ENCODE measurements at regions not wholly inside any gene's neighbourhood (a gene's known extent, or its start where the extent isn't known, plus 50 kb on each side); places are given as distances from the start of the nearest gene placed in this dataset.

GRCh38 chr9:82729141-82729540 is 333.8 kb downstream of the RASEF start:
- TF ChIP-seq ZFX (IDR thresholded peaks at IDR 0.05) (no peak), CTCF (conservative IDR thresholded peaks at IDR 0.05) (no peak)
- no peak overlapping the region for H3K27ac ChIP-seq

- TF ChIP-seq CTCF (conservative IDR thresholded peaks at IDR 0.05) (no peak), ZFX (IDR thresholded peaks at IDR 0.05) (no peak)
- no peak overlapping the region for H3K27ac ChIP-seq
These were observed 332.9 kb downstream of the RASEF start for GRCh38 chr9:82729991-82730589.

- H3K27ac ChIP-seq = no peak overlapping the region
- no peak for TF ChIP-seq CTCF (conservative IDR thresholded peaks at IDR 0.05)
- TF ChIP-seq ZFX (IDR thresholded peaks at IDR 0.05) = no peak
These were observed 330.0 kb downstream of the RASEF start for GRCh38 chr9:82732928-82733327.

GRCh38 chr9:82736126-82736525 is 326.8 kb downstream of the RASEF start:
- H3K27ac ChIP-seq = no peak overlapping the region

GRCh38 chr9:82736701-82737100 is 326.2 kb downstream of the RASEF start:
- TF ChIP-seq CTCF (conservative IDR thresholded peaks at IDR 0.05) (no peak), ZFX (IDR thresholded peaks at IDR 0.05) (no peak)
- H3K27ac ChIP-seq = no peak overlapping the region

More at GRCh38 chr9:82736126-82736525, 326.8 kb downstream of the RASEF start:
- TF ChIP-seq CTCF (conservative IDR thresholded peaks at IDR 0.05) (no peak), ZFX (IDR thresholded peaks at IDR 0.05) (no peak)

- no peak overlapping the region for H3K27ac ChIP-seq
- TF ChIP-seq CTCF (conservative IDR thresholded peaks at IDR 0.05) (no peak), ZFX (IDR thresholded peaks at IDR 0.05) (no peak)
These were observed 317.0 kb downstream of the RASEF start for GRCh38 chr9:82745919-82746318.

- TF ChIP-seq ZFX (IDR thresholded peaks at IDR 0.05) (no peak), CTCF (conservative IDR thresholded peaks at IDR 0.05) (no peak)
These were observed 312.5 kb downstream of the RASEF start for GRCh38 chr9:82750411-82750913.

More at GRCh38 chr9:82750411-82750913, 312.5 kb downstream of the RASEF start:
- no peak overlapping the region for H3K27ac ChIP-seq
